Stimulated activated effector memory CD8-positive, alpha-beta T cell treated with anti-CD3 and anti-CD28 coated beads, Interleukin-12 subunit alpha, Interleukin-12 subunit beta, amount 100 ng/mL, for 72 hours (primary cell): ENCODE measurements at regions not wholly inside any gene's neighbourhood (a gene's known extent, or its start where the extent isn't known, plus 50 kb on each side); places are given as distances from the start of the nearest gene placed in this dataset.

Source experiments
- ATAC-seq: fragments of 150-1000 bp; cut with Tn5 transposase; 2 replicates; pipeline ENCODE4 v1.10.0; 2021
- DNase-seq, 2 donors: peaks; one replicate each; pipeline ENCODE4 v3.0.0; 2021 to 2022; ENCODE audit warnings: low spot score in 2 of 2
- H3K27ac Mint-ChIP-seq: one replicate; pipeline ENCODE4 v1.8.0; 2022; ENCODE audit warnings: mild to moderate bottlenecking, mixed read lengths
- H3K36me3 Mint-ChIP-seq: one replicate; pipeline ENCODE4 v1.8.0; 2022; ENCODE audit warnings: mild to moderate bottlenecking, mixed read lengths
- H3K4me1 Mint-ChIP-seq: one replicate; pipeline ENCODE4 v1.8.0; 2022; ENCODE audit warnings: mixed read lengths
- H3K4me3 Mint-ChIP-seq: one replicate; pipeline ENCODE4 v1.8.0; 2022; ENCODE audit warnings: mild to moderate bottlenecking, mixed read lengths
- H3K9me3 Mint-ChIP-seq: one replicate; pipeline ENCODE4 v1.8.0; 2022; ENCODE audit warnings: mixed read lengths

DNA sequence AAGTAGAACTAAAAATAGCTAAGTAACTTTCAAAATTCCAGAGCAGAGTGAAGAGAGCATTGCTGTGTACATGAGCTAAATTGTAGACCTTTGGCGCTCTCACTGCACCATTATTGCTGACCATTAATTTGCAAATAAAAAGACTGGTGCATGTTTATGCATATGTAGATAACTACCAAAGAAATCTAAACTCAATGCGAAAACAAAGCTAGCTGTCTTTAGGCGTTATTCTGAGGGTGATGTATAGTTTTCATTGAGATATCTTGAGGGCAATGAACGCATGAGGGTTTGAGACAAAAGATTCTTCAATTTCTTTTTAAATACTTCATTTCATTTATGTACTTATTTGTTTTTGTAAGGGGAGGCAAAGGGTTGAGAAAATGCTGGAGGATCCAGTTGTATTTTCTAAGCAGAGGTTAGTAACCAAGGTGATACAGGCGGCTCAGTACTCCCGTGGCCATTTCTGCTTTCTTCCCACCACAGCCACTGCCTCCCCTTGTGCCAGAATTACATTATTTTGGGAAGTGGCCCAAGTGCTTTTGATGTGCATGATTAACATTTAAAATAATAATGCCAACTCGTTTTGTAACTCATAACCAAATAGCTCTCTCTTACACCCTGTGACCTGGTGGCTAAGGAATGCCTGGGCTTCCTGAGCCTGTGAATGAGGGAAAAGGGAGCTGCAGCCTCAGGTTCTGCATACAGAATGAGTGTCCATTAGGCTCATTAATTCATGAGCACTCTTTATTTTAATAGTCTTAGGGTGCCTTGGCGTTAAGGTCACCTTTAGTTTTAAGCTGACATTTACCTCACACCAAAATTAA lies 797.8 kb upstream of the GYPC start:
- Mint-ChIP-seq H3K4me1 (no peaks in the 10 kb centered on the region), H3K27ac (no peak overlapping the region)
- DNase-seq, result no peak

DNA sequence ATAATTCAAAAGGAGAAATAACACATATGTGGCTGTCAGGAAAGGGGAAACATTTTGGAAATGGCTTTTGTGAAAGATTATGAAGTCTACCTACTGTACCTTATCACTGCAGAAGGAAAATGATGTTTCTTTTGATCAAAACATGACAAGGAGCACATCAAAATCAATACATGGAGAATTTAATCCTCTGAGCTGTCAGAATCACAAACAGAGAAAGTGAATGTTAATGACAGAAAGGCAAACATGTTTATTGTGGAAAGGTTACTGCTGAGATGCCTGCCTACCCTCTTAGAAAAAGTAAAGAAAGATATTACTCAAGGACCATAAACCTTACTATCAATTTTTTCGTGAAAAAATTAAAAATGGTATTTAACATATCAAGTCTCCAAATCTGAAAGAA lies 794.5 kb upstream of the GYPC start:
- ATAC-seq (no peak), DNase-seq (no peak)
- Mint-ChIP-seq H3K4me3 (no peak overlapping the region), H3K9me3 (peaks cover 7% of the 10 kb centered on the region), H3K27ac (no peak overlapping the region), H3K36me3 (no peaks in the 10 kb centered on the region), H3K4me1 (no peaks in the 10 kb centered on the region)

More for the DNA sequence above, 797.8 kb upstream of the GYPC start:
- Mint-ChIP-seq H3K9me3 (peaks cover 15% of the 10 kb centered on the region), H3K4me3 (no peak overlapping the region), H3K36me3 (no peaks in the 10 kb centered on the region)
- no peak for ATAC-seq

DNA sequence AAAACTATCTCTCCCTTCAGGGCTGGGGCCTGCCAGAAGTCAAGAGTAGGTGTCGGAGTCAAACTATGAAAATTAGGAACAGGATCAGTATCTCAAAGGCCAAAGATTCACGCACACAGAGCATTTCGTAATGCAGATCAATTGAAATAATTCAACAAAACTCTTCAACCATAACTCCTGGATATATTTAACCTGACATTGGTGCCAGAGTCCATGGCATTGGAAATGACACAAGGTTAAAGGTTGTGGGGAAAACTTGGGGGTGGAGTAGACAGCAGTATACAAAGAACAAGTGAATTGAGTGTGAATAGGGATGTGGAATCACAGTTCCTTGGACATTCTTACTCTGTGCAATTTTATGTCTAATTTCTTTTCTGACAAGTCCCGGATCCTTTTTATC lies 788.0 kb upstream of the GYPC start:
- DNase-seq (no peak), ATAC-seq (no peak)
- no peaks in the 10 kb centered on the region for H3K4me1 Mint-ChIP-seq
- no peak overlapping the region for H3K4me3 Mint-ChIP-seq
- no peak overlapping the region for H3K27ac Mint-ChIP-seq
- H3K36me3 Mint-ChIP-seq, result no peaks in the 10 kb centered on the region
- peaks cover 7% of the 10 kb centered on the region for H3K9me3 Mint-ChIP-seq

DNA sequence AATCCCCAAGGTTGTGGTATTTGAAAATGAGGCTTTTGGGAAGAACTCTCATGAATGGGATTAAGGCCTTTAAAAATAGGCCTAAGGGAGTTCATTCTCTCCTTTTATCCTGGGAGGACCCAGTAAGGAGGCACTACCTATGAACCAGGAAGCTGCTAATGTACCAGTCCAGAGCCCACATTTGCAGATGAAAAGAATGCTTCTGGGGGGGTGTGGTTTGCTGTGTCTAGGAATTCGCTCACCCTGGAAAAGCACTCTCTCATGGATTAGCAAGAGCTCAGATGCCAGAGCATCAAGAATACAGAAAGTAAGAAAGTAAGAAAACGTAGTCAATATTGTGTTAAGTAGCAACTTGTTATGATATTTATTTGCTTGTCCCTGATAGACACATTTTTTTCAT lies 785.7 kb upstream of the GYPC start:
- Mint-ChIP-seq H3K4me1 (no peaks in the 10 kb centered on the region), H3K27ac (no peak overlapping the region), H3K4me3 (no peak overlapping the region), H3K9me3 (peaks cover 5% of the 10 kb centered on the region), H3K36me3 (no peaks in the 10 kb centered on the region)
- ATAC-seq (no peak), DNase-seq (no peak)

DNA sequence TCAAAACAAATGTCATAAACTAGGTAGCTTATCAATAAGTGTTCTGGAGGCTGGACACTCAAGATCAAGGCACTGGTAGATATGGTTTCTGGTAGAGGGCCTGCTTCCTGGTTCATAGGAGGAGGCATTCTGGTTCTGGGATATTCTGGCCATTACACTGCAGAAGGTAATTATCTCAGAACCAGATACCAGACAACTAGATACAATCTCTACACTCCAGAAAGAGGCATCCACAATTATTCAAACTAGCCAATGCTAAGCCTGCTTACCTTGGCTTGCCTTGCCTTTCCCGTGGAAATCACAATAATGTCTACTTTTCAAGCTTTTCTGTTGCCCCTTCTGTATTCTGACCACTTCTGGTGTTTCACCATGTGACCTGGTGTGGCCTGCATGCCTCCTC lies 785.2 kb upstream of the GYPC start:
- ATAC-seq (no peak), DNase-seq (no peak)
- Mint-ChIP-seq H3K9me3 (peaks cover 7% of the 10 kb centered on the region), H3K27ac (no peak overlapping the region), H3K4me3 (no peak overlapping the region), H3K4me1 (no peaks in the 10 kb centered on the region), H3K36me3 (no peaks in the 10 kb centered on the region)

DNA sequence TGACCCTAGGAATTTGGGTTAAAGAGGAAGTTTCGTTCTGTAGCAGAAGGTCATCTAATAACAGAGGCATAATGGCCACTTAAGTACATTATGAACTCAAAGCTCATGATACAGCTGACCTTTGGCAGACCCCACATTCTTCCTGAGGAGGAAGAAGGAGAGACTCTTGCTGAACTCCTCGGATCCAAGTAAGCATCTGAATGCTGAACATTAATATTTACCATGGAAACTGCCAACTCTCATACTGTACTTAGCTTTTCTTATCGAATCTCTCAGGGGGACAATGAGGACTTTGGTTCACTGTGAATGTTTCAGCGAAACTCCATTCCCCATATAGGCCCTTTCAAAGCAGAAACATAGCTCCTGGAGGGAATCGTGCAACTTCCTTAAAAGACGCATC lies 781.4 kb upstream of the GYPC start:
- H3K4me3 Mint-ChIP-seq, result no peak overlapping the region
- ATAC-seq (no peak), DNase-seq (no peak)
- no peak overlapping the region for H3K27ac Mint-ChIP-seq
- H3K4me1 Mint-ChIP-seq, result no peaks in the 10 kb centered on the region
- H3K9me3 Mint-ChIP-seq, result peaks cover 14% of the 10 kb centered on the region
- H3K36me3 Mint-ChIP-seq, result no peaks in the 10 kb centered on the region

DNA sequence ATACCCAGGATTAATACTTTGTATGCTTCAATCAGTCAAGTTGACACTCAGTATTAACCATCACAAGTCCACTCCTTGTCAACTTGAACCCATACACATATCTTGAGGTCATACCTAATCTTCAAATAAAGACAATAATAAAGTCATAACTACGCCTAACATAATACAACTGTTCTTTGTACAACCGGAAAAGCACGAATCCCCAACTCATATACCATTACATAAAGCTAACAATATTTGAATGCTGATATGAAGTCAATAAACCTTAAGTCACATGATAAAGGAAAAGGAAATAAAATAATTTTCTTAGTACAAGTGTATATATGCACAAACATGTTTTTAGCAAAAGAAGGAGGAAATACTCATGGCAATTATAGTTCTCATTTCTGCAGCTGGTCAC lies 770.6 kb upstream of the GYPC start:
- Mint-ChIP-seq H3K4me3 (no peak overlapping the region), H3K36me3 (no peaks in the 10 kb centered on the region), H3K9me3 (peaks cover 15% of the 10 kb centered on the region), H3K27ac (no peak overlapping the region), H3K4me1 (no peaks in the 10 kb centered on the region)
- DNase-seq, result no peak
- no peak for ATAC-seq

DNA sequence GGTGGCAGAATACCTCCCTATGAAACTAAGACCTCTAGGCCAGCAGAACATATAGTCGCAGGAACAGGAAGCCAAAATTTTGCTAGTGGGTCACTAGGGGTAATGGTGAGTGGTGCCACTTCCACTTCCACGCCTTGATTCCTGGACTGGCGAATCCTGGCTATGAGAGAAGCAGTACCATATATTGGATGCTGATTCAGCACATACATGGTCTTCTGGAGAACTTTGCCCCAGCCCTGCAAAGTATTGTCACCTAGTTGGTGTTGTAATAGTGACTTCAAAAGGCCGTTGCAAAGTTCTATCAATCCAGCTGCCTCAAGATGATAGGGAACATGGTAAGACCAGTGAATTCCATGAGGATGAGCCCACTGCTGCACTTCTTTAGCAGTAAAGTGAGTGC lies 769.8 kb upstream of the GYPC start:
- Mint-ChIP-seq H3K27ac (no peak overlapping the region), H3K9me3 (peaks cover 15% of the 10 kb centered on the region), H3K4me1 (no peaks in the 10 kb centered on the region), H3K36me3 (no peaks in the 10 kb centered on the region), H3K4me3 (no peak overlapping the region)
- ATAC-seq, result no peak
- DNase-seq, result no peak

DNA sequence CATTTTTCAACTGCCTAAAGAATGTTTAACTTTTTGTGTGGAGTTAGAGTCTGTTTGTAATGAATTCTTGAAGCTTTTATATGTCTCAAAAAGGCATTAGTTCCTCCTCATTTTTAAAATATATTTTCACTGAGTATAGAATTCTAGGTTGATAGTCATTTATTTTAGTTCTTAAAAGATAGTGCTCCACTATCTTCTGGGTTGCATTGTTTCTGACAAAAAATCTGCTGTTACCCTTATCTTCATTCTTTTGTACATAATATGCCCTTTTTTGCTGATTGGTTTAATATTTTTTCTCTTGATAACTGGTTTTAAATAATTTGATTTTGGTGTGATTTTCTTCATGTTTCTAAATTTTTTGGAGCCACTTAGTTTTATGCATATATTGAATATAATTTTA lies 754.7 kb upstream of the GYPC start:
- H3K36me3 Mint-ChIP-seq, result no peaks in the 10 kb centered on the region
- no peaks in the 10 kb centered on the region for H3K4me1 Mint-ChIP-seq
- no peak for ATAC-seq
- no peak overlapping the region for H3K4me3 Mint-ChIP-seq
- no peak overlapping the region for H3K27ac Mint-ChIP-seq
- H3K9me3 Mint-ChIP-seq, result peaks cover 26% of the 10 kb centered on the region
- no peak for DNase-seq

DNA sequence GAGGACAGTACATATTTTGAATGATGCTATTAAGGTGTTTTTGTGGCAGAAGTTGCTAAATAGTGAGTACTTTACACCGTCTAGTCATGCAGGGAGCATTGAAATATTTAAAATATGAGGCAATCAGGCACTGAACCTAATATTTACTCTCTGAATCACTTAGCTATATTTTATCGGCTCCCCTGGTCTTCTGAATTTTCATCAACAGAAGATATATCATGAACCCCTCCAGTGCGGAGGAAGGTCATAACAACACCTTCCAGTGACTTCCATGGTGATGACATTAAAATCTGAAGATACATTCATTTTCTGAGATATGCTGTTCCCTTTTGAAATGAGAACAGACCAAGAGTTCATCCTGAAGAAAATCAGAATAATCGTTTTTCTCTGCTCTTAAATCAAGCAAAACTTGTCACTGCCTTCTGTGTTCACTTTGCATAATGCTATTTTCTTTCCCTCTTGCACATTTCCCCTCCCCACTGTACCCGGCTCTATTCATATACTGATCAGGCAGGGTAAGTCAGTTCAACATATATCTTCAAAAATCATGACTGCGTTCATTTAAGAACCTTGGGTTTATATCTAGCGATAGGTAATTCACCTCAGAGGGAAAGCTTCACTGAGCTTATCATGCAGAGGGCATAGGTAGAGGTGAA lies 729.9 kb upstream of the GYPC start:
- no peak for ATAC-seq
- no peak for DNase-seq
- no peaks in the 10 kb centered on the region for H3K36me3 Mint-ChIP-seq
- H3K4me3 Mint-ChIP-seq, result no peak overlapping the region
- H3K9me3 Mint-ChIP-seq, result peaks cover 12% of the 10 kb centered on the region
- no peaks in the 10 kb centered on the region for H3K4me1 Mint-ChIP-seq
- H3K27ac Mint-ChIP-seq, result no peak overlapping the region

DNA sequence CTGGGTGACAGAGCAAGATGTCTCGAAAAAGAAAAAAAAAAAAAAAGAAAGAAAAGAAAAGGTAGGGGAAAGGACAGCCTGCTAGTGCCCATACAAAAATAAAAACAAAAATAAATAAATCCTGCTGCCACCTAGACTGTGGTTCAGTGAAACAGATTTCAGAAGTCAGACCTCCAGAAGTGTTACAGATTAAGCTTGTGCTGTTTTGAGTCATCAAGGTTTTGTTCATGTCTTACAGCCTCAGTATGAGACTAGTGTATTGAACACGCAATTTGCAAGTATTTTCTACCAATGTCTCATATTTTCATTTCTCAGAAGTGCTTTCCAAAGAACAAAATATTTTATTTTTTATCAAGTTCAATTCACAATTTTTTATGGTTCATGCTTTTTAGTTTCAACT lies 720.4 kb upstream of the GYPC start:
- ATAC-seq (no peak), DNase-seq (no peak)
- Mint-ChIP-seq H3K36me3 (no peaks in the 10 kb centered on the region), H3K9me3 (peaks cover 12% of the 10 kb centered on the region), H3K27ac (no peak overlapping the region), H3K4me1 (no peaks in the 10 kb centered on the region), H3K4me3 (no peak overlapping the region)

DNA sequence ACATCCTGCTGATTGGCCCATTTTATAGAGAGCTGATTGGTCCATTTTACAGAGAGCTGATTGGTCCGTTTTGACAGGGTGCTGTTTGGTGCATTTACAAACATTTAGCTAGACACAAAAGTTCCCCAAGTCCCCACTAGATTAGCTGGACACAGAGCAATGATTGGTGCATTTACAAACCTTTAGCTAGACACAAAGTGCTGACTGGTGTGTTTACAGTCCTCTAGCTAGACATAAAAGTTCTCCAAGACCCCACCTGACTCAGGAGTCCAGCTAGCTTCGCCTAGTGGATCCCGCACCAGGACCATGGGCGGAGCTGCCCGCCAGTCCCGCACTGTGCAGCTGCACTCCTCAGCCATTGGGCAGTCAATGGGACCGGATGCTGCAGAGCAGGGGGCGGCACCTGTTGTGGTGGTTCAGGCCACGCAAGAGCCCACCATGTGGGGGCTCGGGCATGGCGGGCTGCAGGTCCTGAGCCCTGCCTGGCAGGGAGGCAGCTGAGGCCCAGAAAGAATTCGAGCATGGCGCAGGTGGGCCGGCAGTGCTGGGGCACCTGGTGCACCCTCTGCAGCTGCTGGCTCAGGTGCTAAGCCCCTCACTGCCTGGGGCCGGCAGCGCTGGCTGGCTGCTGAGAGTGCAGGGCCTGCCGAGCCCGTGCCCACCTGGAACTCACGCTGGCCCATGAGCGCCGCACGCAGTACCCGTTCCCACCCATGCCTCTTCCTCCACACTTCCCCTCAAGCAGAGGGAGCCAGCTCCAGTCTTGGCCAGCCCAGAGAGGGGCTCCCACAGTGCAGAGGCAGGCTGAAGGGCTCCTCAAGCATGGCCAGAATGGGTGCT lies 713.2 kb upstream of the GYPC start:
- ATAC-seq (no peak), DNase-seq (no peak)
- Mint-ChIP-seq H3K9me3 (peaks cover 23% of the 10 kb centered on the region), H3K4me1 (no peaks in the 10 kb centered on the region), H3K4me3 (no peak overlapping the region), H3K36me3 (no peaks in the 10 kb centered on the region), H3K27ac (no peak overlapping the region)

DNA sequence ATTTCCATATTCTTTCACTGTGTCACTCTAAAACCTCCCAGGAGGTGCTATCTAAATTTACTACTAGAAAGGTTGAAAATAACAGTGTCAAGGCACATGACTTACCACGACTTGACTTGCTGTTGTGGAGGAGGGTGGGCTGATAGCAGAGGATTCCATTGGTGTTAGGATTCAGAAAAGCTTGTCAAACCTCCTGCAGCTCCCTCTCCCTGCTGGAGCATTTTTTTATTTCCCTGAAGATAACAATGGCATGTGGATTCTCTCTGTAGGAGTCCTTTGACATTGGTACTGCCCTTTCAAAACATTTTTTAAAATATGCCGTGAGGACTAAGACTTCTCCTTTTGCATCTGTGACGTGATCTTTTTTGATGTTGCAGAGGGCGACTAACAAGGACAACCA lies 696.9 kb upstream of the GYPC start:
- ATAC-seq, result no peak
- Mint-ChIP-seq H3K9me3 (peaks cover 12% of the 10 kb centered on the region), H3K4me1 (no peaks in the 10 kb centered on the region), H3K4me3 (no peak overlapping the region), H3K36me3 (no peaks in the 10 kb centered on the region), H3K27ac (no peak overlapping the region)
- DNase-seq, result no peak

DNA sequence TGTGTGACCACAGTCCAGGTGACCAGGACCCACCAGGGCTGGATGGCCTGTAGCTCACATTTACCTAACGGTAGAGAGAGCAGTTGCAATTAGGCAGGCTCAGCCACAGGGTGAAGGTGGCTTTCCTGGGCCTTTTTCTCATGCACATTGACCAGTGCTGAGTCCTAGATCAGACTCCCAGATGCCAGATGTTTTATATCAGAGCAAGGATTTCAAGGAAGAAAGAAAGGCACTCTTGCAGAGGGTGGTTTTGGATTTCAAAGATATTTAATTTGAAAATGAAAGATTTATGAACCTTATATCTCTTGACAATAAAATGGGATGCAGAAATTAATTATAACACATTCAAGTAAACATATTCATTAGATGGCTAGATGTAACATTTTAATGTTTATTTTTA lies 694.2 kb upstream of the GYPC start:
- H3K4me1 Mint-ChIP-seq, result no peaks in the 10 kb centered on the region
- H3K9me3 Mint-ChIP-seq, result peaks cover 7% of the 10 kb centered on the region
- H3K27ac Mint-ChIP-seq, result no peak overlapping the region
- ATAC-seq (no peak), DNase-seq (no peak)
- no peak overlapping the region for H3K4me3 Mint-ChIP-seq
- no peaks in the 10 kb centered on the region for H3K36me3 Mint-ChIP-seq

DNA sequence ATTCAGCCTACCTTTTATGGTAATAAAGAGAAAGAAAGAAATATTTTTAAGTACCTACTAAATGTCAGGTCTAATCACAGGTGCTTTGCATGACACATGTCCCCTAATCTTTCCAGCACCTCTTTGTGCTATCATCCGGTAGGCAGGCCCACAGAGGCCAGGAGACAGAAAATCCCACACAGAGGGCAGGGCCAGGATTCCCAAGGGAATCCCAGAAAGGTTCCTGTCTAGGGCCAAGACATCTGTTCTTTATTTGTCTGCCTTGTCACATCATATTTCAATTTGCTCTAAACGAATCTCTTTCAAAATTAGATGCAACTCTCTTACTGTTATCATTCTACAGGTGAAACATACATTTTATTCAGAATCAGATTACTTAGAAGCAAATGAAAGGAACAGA lies 676.1 kb upstream of the GYPC start:
- H3K4me3 Mint-ChIP-seq, result no peak overlapping the region
- no peak overlapping the region for H3K27ac Mint-ChIP-seq
- no peaks in the 10 kb centered on the region for H3K36me3 Mint-ChIP-seq
- H3K4me1 Mint-ChIP-seq, result no peaks in the 10 kb centered on the region
- DNase-seq, result no peak
- no peak for ATAC-seq
- H3K9me3 Mint-ChIP-seq, result peaks cover 5% of the 10 kb centered on the region

DNA sequence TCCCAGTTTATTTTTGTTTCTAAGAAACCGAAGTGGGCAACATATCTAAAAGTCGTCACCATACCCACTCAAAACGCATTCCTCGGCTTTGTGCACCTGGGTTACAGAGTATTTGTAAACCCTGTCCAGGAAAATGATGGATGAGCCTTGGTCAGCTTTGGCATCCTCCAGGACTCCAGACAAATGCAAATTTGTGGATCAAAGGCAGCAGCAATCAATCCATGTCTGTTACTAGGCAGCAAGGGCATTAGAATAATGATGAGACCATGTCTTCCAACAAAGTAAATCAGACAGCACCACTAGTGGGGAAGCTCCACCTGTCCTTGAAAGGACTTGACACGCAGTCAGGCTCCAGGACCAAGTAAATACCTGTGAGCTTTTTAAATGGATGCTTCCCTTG lies 672.6 kb upstream of the GYPC start:
- Mint-ChIP-seq H3K36me3 (no peaks in the 10 kb centered on the region), H3K4me3 (no peak overlapping the region), H3K4me1 (no peaks in the 10 kb centered on the region), H3K27ac (no peak overlapping the region), H3K9me3 (peaks cover 9% of the 10 kb centered on the region)
- ATAC-seq (no peak), DNase-seq (no peak)
